ENCODE measurements at regions not wholly inside any gene's neighbourhood (a gene's known extent, or its start where the extent isn't known, plus 50 kb on each side); places are given as distances from the start of the nearest gene placed in this dataset.

GRCh38 chr17:419073-419735, 66.6 kb upstream of the RPH3AL start:
- TF ChIP-seq CTCF (IDR thresholded peaks at IDR 0.05) = no peak

- TF ChIP-seq CTCF (IDR thresholded peaks at IDR 0.05) = no peak
Measured at GRCh38 chr17:418421-418751, 65.8 kb upstream of the RPH3AL start.

GRCh38 chr17:417691-418420, 65.2 kb upstream of the RPH3AL start:
- no peak for TF ChIP-seq CTCF (IDR thresholded peaks at IDR 0.05)

- TF ChIP-seq CTCF (IDR thresholded peaks at IDR 0.05) = no peak
Measured at GRCh38 chr17:416293-417206, 63.9 kb upstream of the RPH3AL start.

- TF ChIP-seq CTCF (IDR thresholded peaks at IDR 0.05) = no peak
Measured at GRCh38 chr17:413706-414380, 61.2 kb upstream of the RPH3AL start.

- TF ChIP-seq CTCF (IDR thresholded peaks at IDR 0.05) = no peak
Measured at GRCh38 chr17:413016-413350, 60.4 kb upstream of the RPH3AL start.

Data from LNCAP (cell line).